ENCODE measurements at regions not wholly inside any gene's neighbourhood (a gene's known extent, or its start where the extent isn't known, plus 50 kb on each side); places are given as distances from the start of the nearest gene placed in this dataset.

GRCh38 chr1:164226977-164227376 is 332.0 kb upstream of the PBX1 start:
- TF ChIP-seq CTCF (IDR thresholded peaks at IDR 0.05) (no peak), POLR2A (IDR thresholded peaks at IDR 0.05) (no peak)
